IPS-18c (cell line): ENCODE measurements at regions not wholly inside any gene's neighbourhood (a gene's known extent, or its start where the extent isn't known, plus 50 kb on each side); places are given as distances from the start of the nearest gene placed in this dataset.

Experiments
- H3K4me3 ChIP-seq: 2 replicates; pipeline ENCODE4 v1.7.0; 2013; ENCODE audit warnings: low read depth, mild to moderate bottlenecking, low read length, moderate library complexity; ENCODE audit not compliant: insufficient read depth
- H3K9me3 ChIP-seq: one replicate; pipeline ENCODE4 v1.6.1; 2013; ENCODE audit warnings: mild to moderate bottlenecking, low read length, moderate library complexity; ENCODE audit not compliant: control insufficient read depth, insufficient read depth

GRCh38 chr1:110728388-110729001 lies 53.8 kb upstream of the KCNA3 start:
- Histone ChIP-seq H3K4me3 (no peak overlapping the region), H3K9me3 (no peaks in the 10 kb centered on the region)

GRCh38 chr1:110727246-110727645 lies 52.5 kb upstream of the KCNA3 start:
- H3K4me3 ChIP-seq = no peak overlapping the region

GRCh38 chr1:110726755-110727154 lies 52.0 kb upstream of the KCNA3 start:
- Histone ChIP-seq H3K9me3 (no peaks in the 10 kb centered on the region), H3K4me3 (no peak overlapping the region)

More at GRCh38 chr1:110727246-110727645, 52.5 kb upstream of the KCNA3 start:
- no peaks in the 10 kb centered on the region for H3K9me3 ChIP-seq
